ENCODE measurements at regions not wholly inside any gene's neighbourhood (a gene's known extent, or its start where the extent isn't known, plus 50 kb on each side); places are given as distances from the start of the nearest gene placed in this dataset.
A peak's percentile ranks its signal among the peaks of the same experiment; 100 is the strongest.

DNA sequence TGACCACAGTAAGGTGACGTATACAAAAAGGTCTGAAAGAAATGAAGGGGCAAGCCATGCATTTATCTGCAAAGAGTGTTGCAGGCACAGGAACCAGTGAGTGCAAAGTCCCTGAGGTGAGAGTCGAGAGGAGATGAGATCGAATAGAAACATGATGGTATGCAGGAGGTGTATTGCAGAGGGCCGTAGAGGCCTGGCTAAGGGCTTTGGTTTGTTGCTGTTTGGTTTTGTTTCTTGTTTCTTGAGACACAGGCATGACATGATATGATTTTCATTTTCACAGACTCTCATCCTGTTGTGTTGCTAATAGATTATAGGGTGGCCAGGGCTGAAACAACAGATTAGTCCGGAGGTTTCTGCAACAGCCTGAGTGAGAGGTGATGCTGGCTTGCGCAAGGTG is 80.4 kb downstream of the HSPH1 start:
- no peak for DNase-seq

DNA sequence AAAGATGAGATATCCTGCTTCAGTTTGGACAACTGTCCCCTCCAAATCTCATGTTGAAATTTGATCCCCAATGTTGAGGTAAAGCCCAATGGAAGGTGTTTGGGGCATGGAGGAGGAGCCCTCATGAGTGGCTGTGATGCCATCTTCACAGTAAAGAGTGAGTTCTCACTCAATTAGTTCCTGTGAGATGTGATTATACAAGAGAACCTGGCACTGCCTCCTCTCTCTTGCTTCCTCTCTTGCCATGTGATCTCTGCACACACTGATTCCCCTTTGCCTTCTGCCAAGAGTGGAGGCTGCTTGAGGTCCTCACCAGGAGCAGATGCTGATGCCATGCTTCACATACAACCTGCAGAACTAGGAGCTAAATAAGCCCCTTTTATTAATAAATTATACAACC is 86.9 kb downstream of the HSPH1 start:
- no peak for DNase-seq

DNA sequence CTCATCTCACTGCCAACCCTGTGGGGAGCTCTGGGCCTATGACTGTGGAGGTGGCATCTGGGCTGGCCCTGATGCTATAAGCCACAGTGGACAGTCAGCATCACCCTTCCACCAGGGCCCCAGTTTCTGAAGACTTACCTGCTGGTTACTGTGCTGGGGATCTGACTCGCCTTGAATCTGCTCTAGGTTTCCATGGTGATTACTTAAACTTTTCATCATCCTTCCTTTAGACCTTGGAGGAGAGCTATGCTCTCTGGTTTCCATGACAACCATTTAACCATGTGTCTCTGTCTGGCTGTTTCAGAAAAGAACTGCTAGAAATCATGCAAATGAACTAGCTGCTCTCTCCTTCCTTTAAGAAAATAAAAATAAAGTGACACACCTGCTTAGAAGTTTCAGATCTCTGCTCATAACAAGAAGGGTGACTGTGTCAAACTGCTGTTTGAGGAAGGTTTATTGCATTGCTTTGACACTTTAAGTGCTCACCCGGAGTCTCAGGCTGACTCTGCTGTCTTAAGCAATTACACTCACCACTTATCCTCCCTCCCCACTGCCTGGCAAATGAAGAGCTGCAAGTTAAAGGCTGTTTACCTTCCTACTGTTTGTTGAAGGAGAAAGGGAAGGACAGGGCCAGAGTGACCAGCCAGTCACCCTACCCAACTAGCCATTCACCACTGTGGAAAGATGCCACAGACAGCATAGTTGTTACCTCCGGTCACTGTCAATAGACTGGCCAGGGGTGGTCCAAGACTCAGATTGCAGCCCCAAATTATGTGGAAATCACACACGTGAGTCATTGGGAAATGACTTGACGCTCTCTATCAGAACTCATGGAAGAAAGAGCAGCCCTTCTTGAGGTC is 87.6 kb downstream of the HSPH1 start:
- peak; percentile 20 for DNase-seq

DNA sequence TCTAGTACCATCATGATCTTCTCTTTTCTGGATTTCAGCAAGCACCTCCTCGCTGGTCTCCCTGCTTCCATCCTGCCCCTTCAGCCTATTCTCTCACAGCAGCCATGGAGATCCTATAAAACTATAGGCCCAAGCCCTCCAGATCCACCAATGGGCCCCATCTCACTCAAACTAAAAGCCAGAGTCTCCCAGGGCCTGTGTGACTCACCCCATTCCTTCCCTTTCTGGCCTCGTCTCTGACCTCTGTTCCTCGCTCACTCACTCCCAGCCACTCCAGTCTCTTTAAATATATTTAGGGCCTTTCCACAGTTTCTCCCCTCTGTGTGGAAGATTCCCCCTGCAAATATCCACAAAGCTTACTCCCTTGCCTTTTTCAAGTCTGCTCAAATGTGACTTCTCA is 89.7 kb downstream of the HSPH1 start:
- no peak for DNase-seq

DNA sequence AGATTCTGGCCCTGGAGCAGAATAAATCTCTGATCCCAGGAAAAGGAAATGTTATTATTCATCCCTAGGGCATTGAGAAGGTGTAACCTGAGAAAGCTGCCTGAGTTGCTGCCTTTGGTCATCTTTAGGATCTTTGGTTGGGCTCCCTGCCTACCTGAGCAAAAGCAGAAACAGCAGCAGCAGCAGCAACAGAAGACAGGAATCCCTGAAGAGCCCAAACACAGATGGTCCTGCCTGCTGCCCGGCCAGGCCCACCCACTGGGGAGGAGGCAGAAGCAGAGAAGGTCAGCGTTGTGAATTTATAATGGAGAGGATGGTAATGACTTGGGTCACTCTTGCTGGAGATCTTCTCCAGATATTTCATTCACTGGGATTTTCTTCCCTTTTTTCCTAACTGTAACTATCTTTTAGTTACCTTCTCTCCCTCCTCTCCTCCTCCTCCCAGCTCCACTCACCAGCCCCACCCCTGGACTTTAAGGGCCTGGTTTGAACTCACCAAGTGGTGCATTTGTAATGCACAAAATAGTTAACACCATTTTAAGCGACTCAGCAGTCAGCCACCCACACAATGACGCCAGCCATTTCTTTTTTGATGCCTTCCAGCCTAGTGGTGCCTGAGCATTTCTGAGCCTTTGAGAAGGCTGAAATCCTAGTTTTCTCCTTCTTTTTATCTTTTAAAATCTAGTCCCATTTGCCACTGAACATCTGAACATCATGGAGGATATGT is 91.7 kb downstream of the HSPH1 start:
- no peak for DNase-seq

DNA sequence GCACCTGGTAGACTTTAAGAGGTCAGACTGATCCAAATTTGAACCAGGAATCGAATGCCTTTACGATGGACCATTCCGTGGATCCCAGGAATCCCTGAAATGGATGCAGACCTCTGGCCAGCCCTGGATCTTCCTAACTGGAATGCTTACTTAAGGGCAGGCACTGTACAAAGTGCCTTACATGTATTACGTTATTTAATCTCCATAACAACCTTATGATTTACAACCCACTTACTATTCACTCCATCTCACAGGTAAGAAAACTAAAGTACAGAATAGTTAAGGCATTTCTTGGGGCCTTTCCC is 93.6 kb downstream of the HSPH1 start:
- no peak for DNase-seq

DNA sequence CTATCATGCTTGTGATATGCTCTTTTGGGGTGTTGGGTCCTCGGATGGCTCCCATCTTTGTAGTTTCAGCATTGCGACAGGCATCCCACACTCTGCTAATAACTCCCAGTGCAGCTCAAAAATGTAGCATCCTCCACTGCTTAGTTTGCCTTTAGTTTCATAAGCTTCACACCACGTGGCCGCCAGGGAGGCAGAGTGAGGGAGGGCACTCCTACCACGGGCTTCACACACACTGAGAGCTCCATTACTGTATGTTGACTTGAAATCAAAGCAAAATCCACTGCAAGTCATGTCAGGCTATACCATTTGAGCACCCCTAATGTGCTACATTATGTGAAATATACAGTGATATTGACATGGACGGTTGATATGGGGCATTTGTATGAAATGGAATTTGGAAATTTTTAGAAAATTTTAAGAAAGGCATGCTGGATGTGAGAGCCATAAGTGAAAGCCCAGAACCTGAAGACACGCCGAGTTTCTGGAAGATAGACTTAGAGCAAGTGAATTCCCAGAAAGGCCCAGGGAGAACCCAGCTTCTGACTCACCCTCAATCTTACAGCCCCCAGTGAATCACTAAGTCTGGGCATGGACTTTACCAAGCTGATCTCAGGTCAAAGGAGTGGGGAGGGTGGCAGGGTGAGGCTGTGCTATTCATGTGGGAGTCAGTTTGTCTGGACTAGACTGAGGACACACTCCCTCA is 94.1 kb downstream of the HSPH1 start:
- no peak for DNase-seq

DNA sequence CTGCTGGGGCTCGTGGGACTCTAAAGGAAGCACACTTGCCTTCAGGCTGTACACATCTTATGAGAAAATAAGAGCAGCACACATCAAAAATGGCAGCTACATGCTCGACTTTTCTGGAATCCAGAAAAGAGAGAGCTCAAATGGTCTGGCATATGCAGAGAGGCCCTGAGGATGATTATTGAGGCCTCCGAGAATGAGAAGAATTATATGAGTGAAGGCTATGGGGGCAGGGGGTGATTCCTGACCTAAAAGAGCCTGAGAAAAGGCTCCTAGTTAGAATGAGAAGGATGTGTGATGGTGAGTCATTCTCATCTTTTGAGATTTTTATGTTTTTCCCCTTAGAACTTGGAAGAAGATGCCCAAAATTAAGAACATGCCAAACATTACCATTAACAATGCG is 97.1 kb downstream of the HSPH1 start:
- DNase-seq = no peak

DNA sequence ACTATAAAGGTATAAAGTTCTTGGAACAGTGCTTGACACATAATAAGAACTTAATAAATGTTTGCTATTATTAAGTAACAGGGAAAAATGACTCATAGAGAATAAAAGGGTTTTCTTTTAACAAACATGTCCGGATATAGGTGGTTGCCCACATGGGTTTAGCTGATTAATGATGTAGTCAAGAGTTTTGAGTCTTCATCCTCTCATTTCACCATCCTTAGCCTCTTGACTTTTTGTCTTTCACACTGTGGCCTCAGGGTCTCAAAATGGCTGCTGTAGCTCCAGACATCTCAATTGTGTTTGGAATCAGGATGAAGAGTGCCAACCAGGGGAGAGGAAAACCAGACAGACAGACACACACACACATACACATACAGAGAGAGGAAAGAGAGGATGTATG is 97.9 kb downstream of the HSPH1 start:
- no peak for DNase-seq

DNA sequence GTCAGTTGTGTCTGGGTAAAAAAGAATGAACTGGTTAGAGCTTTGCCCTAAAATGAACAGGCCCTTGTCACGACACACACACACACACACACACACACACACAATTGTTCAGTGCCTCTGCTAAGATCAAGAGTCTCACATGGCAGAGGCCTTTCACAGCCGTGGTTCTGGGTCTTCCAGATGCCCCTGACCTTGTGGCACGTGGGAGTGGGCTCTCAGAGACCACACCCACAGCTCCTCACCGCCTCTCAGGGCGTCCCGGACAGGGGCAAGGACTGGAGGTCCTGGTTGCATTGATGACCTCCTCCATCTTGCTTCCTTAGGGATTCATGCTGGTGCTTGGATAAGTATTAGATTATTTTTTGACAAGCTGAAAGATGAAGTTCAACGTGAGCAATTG is 101.0 kb downstream of the HSPH1 start:
- DNase-seq = no peak

DNA sequence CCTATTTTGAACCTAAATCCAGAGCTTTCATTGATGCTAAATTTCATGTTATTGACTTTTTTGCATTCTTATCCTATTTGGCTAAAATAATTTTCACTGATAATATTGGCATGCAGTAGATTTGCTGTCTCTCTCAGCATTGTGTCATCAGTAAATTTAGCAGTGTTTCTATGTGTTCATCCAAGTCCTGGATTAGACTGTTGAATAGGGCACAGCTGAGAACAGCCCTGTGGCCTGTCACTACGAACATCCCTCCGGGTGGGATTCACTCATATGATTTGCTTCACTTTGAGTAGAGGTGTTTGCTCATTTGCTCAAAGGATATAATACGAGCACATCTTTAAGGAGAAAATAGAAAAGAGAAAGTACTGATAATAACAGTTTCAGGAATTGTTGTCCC is 101.5 kb downstream of the HSPH1 start:
- DNase-seq = no peak

DNA sequence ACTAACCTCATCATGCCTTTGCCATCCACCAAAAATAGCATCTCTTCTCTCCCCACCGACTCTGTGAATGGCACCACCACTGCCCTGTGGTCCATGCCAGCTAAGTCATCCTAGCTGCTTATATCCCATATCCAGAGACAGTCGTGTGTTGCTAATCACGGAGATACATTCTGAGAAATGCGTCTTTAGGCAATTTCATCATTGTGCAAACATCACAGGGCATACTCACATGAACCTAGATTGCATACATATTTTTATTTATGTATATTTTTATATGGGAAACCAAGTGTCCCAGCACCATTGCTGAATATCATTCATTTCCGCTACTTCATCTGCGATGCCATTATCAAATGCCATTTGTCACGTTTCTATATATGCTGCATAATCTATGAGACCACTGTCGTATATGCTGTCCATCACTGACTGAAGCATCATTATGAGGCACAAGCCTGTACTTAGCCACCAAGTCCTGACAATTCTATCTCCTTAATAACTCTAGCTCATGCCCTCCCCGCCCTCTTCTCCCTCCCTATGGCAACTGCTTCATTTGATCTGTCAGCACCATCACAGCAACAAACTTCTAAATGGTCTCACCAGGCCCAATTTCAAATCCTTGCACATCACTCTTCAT is 104.2 kb downstream of the HSPH1 start:
- no peak for DNase-seq

DNA sequence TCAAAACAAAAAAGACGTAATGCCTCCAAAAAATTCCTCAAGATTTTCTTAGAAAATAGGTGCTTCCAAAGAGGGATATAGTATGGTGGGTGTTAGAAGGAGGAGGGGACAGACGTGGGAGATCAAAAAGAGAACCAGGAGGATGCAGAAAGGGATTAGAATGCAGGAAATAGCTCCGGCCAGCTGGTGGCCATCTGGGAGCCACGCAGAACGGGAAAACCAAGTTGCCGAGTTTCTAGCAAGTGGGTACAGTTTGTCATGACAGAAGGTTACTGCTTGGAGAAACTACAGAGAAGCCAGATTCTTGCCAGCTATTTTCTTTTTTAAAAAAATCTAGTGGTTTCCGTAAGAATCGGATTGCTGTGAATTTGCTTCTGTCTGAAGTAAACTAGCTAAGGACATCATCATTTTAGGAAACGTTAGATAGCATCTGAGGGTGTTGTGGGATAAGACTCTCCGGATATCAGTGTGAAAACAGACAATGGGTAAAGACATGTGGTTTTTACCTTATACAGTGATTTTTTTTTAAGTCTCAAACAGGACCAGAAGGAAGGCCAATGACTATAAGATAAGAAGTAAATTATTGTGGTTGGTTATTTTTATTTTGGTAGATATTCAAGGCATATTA is 104.9 kb downstream of the HSPH1 start:
- no peak for DNase-seq

DNA sequence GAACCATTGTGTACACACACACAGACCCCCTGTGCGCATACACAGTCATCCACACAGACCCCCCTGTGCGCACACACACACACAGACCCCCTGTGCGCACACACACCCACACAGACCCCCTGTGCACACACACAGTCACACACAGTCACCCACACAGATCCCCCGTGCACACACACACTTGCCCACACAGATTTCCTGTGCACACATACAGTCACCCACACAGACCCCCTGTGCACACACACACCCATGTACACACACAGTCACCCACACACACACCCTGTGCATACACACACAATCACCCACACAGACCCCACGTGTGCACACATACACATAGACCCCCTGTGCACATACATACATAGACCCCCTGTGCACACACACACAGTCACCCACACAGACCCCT is 106.1 kb downstream of the HSPH1 start:
- no peak for DNase-seq

DNA sequence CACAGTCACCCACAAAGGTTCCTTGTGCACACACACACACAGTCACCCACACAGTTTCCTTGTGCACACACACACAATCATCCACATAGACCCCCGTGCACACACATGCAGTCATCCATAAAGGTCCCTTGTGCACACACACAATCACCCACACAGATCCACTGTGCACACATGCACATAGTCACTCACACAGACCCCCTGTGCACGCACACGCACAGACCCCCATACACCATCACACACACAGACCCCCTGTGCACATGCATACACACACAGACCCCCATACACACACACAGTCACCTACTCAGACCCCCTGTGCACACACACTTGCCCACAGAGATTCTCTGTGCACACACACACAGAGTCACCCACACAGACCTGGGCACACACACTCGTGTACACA is 107.1 kb downstream of the HSPH1 start:
- no peak for DNase-seq

DNA sequence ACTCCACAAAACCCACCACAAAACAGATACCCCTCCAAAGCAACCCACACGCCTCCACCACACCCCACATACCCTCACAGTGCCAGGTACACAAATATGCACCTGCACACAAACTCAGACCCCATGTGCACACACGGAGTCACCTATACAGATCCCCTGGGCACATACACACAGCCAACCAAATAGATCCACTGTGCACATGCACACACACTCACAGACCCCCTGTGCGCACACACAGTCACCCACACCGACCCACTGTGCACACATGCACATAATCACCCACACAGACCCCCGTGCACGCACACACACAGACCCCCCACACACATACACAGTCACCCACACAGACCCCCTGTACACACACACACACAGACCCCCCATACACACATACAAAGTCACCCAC is 107.8 kb downstream of the HSPH1 start:
- no peak for DNase-seq

DNA sequence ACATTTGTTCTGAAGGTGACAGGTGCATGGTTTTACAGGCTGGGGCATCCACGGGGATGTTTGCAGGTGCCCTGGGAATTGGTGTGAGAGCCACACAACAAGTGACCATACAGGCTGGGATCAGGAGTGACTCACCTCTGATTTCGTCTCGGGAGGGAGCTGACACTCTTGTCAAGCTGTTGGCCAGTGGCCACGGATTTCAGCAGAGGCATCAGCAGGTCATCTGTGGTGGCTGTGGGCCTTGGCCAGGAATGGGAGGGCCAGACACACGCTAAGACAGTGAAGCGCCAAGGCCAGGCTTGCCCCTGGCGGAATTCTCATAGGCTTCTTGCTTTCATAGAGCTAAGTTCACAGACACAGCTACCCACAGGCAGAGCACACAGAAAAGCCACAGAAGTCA is 108.6 kb downstream of the HSPH1 start:
- no peak for DNase-seq

DNA sequence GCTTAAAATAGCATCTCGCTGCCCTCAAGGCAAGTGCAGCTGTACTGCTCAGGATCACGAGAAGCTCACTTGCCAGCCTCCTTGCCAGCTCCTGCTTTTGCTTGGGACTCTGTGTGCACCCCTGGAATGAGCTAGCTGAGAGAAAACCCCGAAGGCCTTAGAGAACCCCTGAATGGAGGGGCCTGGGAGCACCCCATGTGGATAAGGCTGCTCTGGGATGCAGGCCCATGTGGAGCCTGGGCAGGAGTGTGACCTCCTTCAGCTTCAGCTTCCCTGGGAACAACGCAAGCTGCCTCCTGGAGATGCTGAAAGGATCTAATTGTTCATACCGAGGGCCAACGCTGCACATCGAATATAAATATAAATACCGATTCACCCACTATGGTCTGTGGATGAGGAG is 109.2 kb downstream of the HSPH1 start:
- DNase-seq = no peak

DNA sequence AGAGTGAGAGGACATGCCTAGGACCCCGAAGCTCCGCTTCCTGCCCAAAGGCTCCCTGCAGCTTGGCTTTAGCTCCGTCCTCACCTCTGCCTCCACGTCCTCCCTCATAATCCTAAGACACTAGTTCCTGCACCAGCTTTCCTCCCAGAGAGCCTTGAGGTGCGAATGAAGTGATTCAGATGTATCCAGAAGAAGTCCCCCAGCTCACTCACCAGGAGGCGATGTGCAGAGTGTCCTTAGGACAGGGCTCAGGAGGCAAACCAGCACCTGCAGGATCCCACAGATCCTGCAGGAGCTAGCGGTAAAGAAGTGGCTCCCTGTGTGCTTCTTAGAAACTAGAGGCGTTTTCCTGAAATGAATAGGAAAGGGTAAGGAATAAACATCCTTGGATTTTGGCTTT is 109.7 kb downstream of the HSPH1 start:
- no peak for DNase-seq

DNA sequence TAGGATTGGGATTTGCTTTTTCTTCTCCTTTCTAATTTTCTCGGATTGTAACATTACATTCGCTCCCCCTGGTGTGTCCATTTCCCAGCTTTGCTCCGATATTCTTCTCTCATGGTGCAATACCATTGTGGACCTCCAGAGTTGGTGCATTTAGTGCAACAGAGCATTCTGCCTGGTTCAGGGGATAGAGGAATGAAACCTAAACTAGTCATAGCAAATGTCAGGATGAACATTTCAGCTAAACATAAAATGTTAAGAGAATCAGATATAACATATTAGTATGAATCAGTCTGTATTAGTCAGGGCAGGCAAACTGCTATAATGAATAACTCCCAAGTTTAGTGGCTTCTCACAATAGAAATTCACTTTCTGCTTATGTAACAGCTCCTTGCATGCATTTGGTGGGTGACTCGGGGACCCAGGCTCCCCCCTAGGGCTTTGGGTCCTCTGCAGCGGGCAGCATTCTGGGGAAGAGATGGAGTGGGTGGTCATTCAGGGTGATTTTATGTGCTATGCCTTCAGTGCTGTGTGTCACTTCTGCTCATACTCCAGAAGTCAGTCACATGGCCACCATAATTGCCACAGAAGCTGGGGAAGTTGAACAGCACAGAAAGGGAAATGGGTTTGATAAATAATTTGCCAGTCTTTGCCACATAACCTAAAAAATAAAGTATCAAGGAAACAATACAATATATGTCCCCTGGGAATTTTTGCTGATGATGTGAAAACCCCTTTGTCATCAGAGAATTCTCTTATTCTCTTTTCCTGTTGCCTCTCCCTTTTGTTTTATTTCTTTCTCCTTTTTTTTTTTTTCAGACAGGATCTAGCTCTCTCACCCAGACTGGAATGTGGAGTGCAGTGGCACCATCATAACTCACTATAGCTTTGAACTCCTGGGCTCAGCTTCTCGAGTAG is 111.0 kb downstream of the HSPH1 start:
- peak; percentile 20 for DNase-seq

DNA sequence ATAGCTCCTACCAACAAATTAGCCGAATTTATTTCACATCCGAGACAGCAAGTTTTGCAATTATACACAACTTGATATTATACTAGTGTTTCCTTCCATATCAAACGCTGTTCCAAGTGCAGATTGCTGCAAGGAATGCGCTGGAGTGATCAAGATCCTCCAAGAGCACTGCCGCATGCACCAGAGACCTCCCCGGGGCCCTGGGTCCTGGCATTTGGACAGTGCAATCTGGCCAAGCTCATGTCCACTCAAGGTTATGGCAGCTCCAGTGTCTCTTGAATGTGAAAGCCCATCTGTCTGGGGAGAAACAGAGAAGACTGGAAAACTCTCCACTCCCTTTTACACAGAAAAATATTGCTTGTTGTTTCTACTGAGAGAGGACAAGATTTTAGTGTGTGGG is 111.9 kb downstream of the HSPH1 start:
- DNase-seq = no peak
